Thyroid gland (tissue), 4 donors: ENCODE measurements at regions not wholly inside any gene's neighbourhood (a gene's known extent, or its start where the extent isn't known, plus 50 kb on each side); places are given as distances from the start of the nearest gene placed in this dataset.
"Not testable (repeated sequence)": the region's sequence is repeated elsewhere in the genome, so short reads cannot be mapped to it uniquely, and the experiment has no call there.

Experiments used
- CTCF ChIP-seq, 6 experiments: fragments of 200-600 bp in 3 of 6; fragments of 450-650 bp in 3 of 6; sonication (generic) in 3 of 6; IDR thresholded peaks; one replicate each; pipeline ENCODE4 v1.5.1; 2016 to 2019; ENCODE audit warnings: antibody characterized with exemption in 6 of 6, mild to moderate bottlenecking in 2 of 6, inconsistent platforms in 1 of 6, moderate library complexity in 1 of 6
- POLR2A ChIP-seq, 2 donors: fragments of 450-650 bp; IDR thresholded peaks; one replicate each; pipeline ENCODE4 v1.6.1; 2017; ENCODE audit warnings: antibody characterized with exemption in 2 of 2, mild to moderate bottlenecking in 2 of 2, moderate library complexity in 1 of 2

DNA sequence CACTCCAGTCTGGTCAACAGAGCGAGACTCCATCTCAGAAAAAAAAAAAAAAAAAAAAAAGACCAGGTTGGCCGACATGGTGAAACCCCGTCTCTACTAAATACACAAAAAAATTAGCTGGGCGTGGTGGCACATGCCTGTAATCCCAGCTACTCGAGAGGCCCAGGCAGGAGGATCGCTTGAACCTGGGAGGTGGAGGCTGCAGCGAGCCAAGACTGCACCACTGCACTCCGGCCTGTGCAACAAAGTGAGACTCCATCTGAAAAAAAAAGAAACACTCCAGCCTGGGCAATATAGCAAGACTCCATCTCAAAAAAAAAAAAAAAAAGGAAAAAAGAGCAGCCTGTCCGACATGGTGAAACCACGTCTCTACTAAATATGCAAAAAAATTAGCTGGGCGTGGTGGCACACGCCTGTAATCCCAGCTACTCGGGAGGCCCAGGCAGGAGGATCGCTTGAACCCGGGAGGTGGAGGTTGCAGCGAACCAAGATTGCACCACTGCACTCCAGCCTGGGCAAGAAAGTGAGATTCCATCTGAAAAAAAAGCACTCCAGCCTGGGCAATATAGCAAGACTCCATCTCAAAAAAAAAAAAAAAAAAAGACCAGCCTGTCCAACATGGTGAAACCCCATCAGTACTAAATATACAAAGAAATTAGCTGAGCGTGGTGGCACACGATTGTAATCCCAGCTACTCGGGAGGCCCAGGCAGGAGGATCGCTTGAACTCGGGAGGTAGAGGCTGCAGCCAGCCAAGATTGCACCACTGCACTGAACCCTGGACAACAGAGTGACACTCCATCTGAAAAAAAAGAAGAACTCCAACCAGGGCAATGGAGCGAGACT lies 343.3 kb upstream of the PLGLB2 start:
- not testable (repeated sequence) for TF ChIP-seq POLR2A, CTCF (IDR thresholded peaks at IDR 0.05)
